ENCODE measurements at regions not wholly inside any gene's neighbourhood (a gene's known extent, or its start where the extent isn't known, plus 50 kb on each side); places are given as distances from the start of the nearest gene placed in this dataset.
"Not testable (repeated sequence)": the region's sequence is repeated elsewhere in the genome, so short reads cannot be mapped to it uniquely, and the experiment has no call there.

- TF ChIP-seq CTCF (IDR thresholded peaks at IDR 0.05; ENCODE audit: insufficient read depth, low read depth, low read length); EZH2 (IDR thresholded peaks at IDR 0.05; ENCODE audit: insufficient read depth, low read length): not testable (repeated sequence)
Measured at GRCh38 chr3:148525621-148526020, 172.1 kb upstream of the AGTR1 start.
